OCI-LY3 (cell line): ENCODE measurements at regions not wholly inside any gene's neighbourhood (a gene's known extent, or its start where the extent isn't known, plus 50 kb on each side); places are given as distances from the start of the nearest gene placed in this dataset.

Source experiments
- CTCF ChIP-seq: fragments of 200-600, 300-600 bp; sonication (generic); IDR thresholded peaks from 2 replicates; pipeline ENCODE4 v1.5.1; 2014; ENCODE audit warnings: antibody characterized with exemption, low read length, low read depth
- EZH2phosphoT487 ChIP-seq: fragments of 200-600 bp; shearing (Covaris generic); IDR thresholded peaks from 2 replicates; pipeline ENCODE4 v1.6.1; 2018; ENCODE audit warnings: antibody characterized with exemption, mixed run types, low read depth

- TF ChIP-seq CTCF (no peak), EZH2phosphoT487 (no peak)
Observed at GRCh38 chr6:19100752-19101151, 713.6 kb downstream of the RNF144B start.
